HUES64 (cell line): ENCODE measurements at regions not wholly inside any gene's neighbourhood (a gene's known extent, or its start where the extent isn't known, plus 50 kb on each side); places are given as distances from the start of the nearest gene placed in this dataset.

Experiments used
- H3K27ac ChIP-seq: 2 replicates; pipeline ENCODE4 v1.7.0; 2013; ENCODE audit warnings: low read depth, low read length, inconsistent platforms
- H3K27me3 ChIP-seq: 2 replicates; pipeline ENCODE4 v1.6.1; 2013; ENCODE audit warnings: mild to moderate bottlenecking, low read length; ENCODE audit not compliant: insufficient read depth
- H3K36me3 ChIP-seq: 2 replicates; pipeline ENCODE4 v1.6.1; 2013; ENCODE audit warnings: mild to moderate bottlenecking, low read length; ENCODE audit not compliant: insufficient read depth
- H3K4me1 ChIP-seq: 2 replicates; pipeline ENCODE4 v1.6.1; 2013; ENCODE audit warnings: mild to moderate bottlenecking, low read length, moderate library complexity; ENCODE audit not compliant: insufficient read depth
- H3K4me3 ChIP-seq: 2 replicates; pipeline ENCODE4 v1.5.1; 2013; ENCODE audit warnings: mild to moderate bottlenecking, low read length, moderate library complexity
- H3K9ac ChIP-seq: 2 replicates; pipeline ENCODE4 v1.6.1; 2013; ENCODE audit warnings: mild to moderate bottlenecking, low read depth, low read length
- H3K9me3 ChIP-seq: 2 replicates; pipeline ENCODE4 v1.6.1; 2013; ENCODE audit warnings: low read depth, low read length; ENCODE audit not compliant: insufficient read depth
- WGBS: fragments of 150-250, 120-280 bp; methylation state at CpG from one replicate; pipeline ENCODE4 v1.1.7; 2013; ENCODE audit warnings: missing lambda C conversion rate; 5-methylcytosine and 5-hydroxymethylcytosine counted together

DNA sequence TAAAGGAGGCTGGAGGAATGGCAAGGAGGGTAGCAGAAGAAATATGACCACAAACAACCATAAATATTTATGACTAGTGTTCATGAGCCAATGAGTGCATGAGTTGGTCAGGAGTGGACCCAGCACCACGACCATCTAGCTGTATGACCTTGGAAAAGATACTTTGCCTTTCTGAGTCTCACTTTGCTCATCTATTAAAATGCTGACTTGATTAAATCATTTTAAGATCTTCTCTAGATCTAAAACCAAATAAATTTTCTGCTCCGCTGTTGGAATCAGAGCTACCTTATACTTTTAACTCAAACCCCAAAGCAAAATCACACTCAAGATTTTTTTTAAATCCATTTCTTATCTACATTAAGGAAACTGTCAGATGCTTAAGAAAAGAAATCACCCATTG is 207.0 kb downstream of the GPAM start:
- H3K4me3 ChIP-seq = no peak overlapping the region
- H3K9ac ChIP-seq = no peak overlapping the region
- WGBS = 90% methylated on average over 2 of the region's 2 CpGs
- no peaks in the 10 kb centered on the region for H3K36me3 ChIP-seq
- no peaks in the 10 kb centered on the region for H3K9me3 ChIP-seq
- H3K27me3 ChIP-seq = no peaks in the 10 kb centered on the region
- no peaks in the 10 kb centered on the region for H3K4me1 ChIP-seq
- H3K27ac ChIP-seq = no peak overlapping the region

DNA sequence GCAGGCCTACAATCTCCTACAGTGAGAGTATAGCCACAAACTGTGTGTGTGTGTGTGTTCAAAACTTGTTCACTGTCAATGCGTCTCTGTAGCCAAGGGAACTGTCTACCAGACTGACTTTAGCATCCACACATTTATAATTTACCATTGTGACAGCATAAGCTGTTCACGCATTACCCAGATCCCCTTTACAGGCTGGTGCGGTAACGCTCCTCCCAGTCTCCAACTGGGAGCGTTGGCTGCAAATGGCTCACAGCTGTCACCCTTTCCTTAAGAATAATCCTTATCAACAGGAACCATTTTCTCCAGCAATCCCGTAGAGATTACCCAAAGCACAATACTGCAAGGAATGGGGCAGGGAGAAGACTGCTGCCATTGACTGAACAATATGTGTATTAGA is 199.5 kb downstream of the GPAM start:
- H3K4me1 ChIP-seq = no peaks in the 10 kb centered on the region
- H3K9ac ChIP-seq = no peak overlapping the region
- WGBS = 90% methylated on average over 6 of the region's 6 CpGs
- no peaks in the 10 kb centered on the region for H3K9me3 ChIP-seq
- H3K36me3 ChIP-seq = no peaks in the 10 kb centered on the region
- no peak overlapping the region for H3K27ac ChIP-seq
- H3K4me3 ChIP-seq = no peak overlapping the region
- no peaks in the 10 kb centered on the region for H3K27me3 ChIP-seq

DNA sequence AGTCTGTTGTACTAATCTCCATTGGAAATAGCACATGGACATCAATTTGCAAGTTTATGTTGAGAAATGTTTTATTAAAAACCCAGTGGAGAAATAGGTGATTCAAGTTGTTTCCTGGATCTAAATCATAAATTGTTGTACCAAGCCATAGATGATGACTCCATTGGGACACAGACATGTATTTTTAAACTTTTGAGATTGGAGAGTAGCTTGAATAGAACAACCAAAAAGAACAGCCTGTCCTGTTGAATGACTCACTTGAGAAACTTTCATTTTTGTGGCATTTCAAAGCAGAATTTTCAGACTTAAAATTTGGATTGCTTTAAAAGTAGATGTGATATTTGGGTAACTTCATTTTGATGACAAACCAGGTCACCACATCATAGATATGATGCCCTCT is 197.5 kb downstream of the GPAM start:
- Histone ChIP-seq H3K4me1 (no peaks in the 10 kb centered on the region), H3K4me3 (no peak overlapping the region), H3K9me3 (no peaks in the 10 kb centered on the region), H3K27ac (no peak overlapping the region), H3K27me3 (no peaks in the 10 kb centered on the region), H3K36me3 (no peaks in the 10 kb centered on the region), H3K9ac (no peak overlapping the region)

DNA sequence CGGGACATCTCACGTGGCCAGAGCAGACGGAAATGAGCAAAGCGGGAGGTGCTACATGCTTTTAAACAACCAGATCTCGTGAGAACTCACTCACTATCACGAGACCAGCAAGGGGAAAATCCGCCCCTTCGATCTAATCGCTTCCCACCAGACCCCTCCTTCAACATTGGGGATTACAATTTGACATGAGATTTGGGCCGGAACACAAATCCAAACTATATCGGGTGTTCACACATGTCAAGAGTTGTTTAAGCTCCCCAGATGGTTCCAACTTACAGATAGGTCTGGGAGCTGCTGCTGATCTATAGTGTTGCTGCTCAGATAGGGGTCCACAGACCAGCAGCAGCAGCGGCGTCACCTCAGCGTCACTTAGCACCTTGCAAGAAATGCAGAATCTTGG is 194.9 kb downstream of the GPAM start:
- Histone ChIP-seq H3K27me3 (no peaks in the 10 kb centered on the region), H3K36me3 (no peaks in the 10 kb centered on the region), H3K9me3 (no peaks in the 10 kb centered on the region), H3K9ac (no peak overlapping the region), H3K4me1 (no peaks in the 10 kb centered on the region), H3K4me3 (no peak overlapping the region), H3K27ac (no peak overlapping the region)
- 92% methylated on average over 14 of the region's 14 CpGs for WGBS

DNA sequence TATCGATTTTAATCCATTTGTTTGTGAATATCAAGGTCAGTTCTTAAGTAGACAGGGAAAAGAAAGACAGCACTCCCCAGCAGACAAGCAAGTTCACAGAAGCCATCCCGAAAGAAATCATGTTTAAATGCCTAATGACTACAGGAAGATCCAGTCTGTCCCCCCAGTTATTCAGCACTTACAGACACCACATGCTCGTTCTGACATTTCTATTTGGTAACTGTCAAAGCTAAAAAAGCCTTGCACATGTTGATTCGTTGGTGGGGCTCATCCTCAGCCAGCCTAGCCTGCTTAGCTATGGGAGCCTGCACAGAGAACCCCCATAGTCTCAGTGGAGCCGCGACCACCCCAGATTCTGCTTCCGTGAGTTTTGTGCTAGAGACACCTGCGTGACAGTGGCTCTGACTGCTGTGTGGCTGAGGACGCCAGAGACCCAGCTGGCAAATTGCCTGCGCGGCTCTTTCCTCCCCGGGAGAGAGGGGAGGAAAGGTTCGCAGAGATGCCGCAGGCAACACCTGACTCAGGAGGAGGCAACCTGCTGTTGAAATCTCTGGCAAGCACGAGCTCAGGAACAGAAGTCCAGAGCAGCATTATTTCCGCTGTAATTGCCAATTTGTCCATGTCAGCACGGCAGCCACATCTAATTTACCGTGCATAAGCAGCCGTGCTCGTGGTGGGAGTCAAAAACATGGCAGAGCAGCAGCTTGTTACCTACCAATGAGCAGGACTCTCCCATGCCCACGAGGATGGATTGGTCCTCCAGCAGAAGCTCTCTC is 194.2 kb downstream of the GPAM start:
- Histone ChIP-seq H3K9me3 (no peaks in the 10 kb centered on the region), H3K4me1 (no peaks in the 10 kb centered on the region), H3K9ac (no peak overlapping the region), H3K4me3 (no peak overlapping the region), H3K36me3 (no peaks in the 10 kb centered on the region), H3K27me3 (no peaks in the 10 kb centered on the region), H3K27ac (no peak overlapping the region)
- 94% methylated on average over 21 of the region's 21 CpGs for WGBS

DNA sequence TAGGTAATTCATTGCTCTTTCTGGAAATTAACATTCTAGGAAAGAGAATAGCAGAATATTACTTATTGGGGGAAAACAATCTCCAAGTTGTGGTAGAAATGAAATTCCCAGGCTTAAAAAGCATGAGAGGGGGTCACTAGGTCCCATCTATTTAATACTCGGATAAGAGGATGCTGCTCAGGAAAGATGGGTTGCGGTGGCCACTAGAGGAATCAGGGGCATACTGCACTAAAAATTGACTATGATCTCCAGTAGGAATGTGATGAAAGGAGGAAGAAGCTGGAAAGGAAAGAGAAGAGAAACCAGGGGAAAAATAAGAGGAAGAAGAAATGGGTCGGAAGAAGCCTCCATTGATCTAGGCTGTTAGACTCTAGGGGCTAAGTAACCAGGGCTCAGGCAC is 192.8 kb downstream of the GPAM start:
- no peak overlapping the region for H3K27ac ChIP-seq
- no peaks in the 10 kb centered on the region for H3K36me3 ChIP-seq
- H3K27me3 ChIP-seq = no peaks in the 10 kb centered on the region
- H3K9me3 ChIP-seq = no peaks in the 10 kb centered on the region
- H3K9ac ChIP-seq = no peak overlapping the region
- WGBS = 89% methylated on average over 3 of the region's 3 CpGs
- no peak overlapping the region for H3K4me3 ChIP-seq
- H3K4me1 ChIP-seq = no peaks in the 10 kb centered on the region

DNA sequence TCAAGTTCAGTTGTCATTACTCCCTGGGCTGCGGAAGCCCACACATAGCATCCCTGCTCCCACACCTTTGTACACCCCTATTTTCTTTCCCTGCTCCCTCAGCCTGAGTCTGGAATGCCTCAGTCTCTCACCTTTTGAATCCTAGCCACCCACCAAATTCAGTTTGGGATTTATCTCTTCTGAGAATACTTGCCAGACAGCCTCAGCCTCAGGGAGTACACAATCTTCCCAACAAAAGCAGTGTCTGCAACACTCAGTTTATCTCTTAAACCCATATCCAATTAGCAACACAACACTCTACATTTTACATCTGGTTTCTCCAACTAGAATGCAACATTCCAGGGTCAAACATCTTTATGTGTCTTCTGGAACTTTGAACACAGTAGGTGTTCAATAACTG is 190.2 kb downstream of the GPAM start:
- no peaks in the 10 kb centered on the region for H3K9me3 ChIP-seq
- no peaks in the 10 kb centered on the region for H3K27me3 ChIP-seq
- WGBS = 84% methylated on average over 1 of the region's 1 CpG
- H3K4me3 ChIP-seq = no peak overlapping the region
- H3K36me3 ChIP-seq = no peaks in the 10 kb centered on the region
- H3K4me1 ChIP-seq = peaks cover under 1% of the 10 kb centered on the region; the same call in 1 of the 2 replicates
- H3K27ac ChIP-seq = no peak overlapping the region
- no peak overlapping the region for H3K9ac ChIP-seq

DNA sequence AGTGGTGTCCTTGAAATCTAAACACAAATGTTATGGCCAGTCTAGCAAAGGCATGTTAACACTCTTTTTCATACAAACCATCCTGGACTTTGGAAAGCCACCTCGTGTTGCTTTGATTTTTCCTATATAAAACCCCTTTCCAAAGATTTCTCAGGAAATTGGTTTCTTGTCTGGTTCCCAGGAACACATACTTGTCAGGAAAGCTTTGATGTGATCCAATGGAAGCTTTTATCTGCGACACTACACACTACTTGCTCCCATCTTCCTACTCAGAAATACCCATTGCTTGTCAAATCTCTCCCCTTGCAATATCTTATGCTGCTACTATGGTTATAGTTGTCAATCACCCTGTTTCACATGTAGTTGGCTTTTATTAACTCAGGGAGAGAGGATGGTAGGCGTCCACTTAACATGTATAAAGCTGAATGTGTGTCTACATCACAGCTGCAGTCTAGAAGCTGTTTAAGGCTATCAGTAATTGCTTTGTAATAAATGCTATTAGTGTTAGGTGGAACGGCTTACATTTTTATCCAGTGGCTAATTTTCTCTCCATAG is 189.6 kb downstream of the GPAM start:
- WGBS = 94% methylated on average over 4 of the region's 4 CpGs

DNA sequence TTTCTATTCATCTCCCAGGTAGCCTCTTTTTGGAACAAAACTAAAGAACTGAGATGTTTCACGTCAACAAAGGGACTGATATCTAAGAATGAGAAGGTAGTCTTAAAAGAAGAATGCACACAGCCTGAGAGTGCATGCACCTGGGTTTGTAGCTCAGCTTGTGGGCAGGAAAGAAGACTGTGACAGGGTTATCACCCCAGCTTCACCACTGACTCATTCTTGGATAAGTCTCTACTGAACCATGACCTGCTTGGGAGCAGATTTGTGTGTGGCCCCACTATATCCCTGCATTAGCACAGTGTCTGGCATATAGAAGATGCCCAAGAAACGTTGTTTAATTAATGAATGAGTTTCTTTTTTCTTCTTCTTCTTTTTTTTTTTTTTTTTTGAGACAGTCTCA is 187.5 kb downstream of the GPAM start:
- Histone ChIP-seq H3K9me3 (no peaks in the 10 kb centered on the region), H3K9ac (no peak overlapping the region), H3K4me1 (peaks cover 20% of the 10 kb centered on the region), H3K27me3 (no peaks in the 10 kb centered on the region), H3K27ac (no peak overlapping the region), H3K36me3 (no peaks in the 10 kb centered on the region), H3K4me3 (no peak overlapping the region)
- 98% methylated on average over 2 of the region's 2 CpGs for WGBS

More for the DNA sequence above, 189.6 kb downstream of the GPAM start:
- Histone ChIP-seq H3K4me1 (peaks cover 7% of the 10 kb centered on the region), H3K36me3 (no peaks in the 10 kb centered on the region), H3K27me3 (no peaks in the 10 kb centered on the region), H3K4me3 (no peak overlapping the region), H3K9ac (no peak overlapping the region), H3K9me3 (no peaks in the 10 kb centered on the region), H3K27ac (no peak overlapping the region)

DNA sequence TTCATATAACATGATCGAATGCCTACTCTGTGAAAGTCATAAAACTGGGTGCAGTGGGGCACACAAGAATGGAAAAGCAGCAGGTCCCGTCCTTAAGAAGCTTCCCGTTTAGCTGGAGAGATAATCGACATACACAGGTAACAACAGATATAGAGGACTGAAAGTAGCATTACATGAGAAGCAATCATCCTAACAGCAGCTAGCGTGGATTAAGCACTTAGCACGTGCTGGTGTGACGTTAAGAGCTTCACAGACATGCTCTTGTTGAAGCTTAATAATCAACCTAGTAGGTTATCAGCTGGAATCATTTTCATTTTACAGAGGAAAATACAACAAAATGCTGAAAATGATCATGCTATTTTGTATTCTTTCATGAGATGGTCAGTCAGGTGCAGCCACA is 184.8 kb downstream of the GPAM start:
- Histone ChIP-seq H3K4me1 (peaks cover 20% of the 10 kb centered on the region), H3K36me3 (no peaks in the 10 kb centered on the region), H3K27me3 (no peaks in the 10 kb centered on the region), H3K27ac (no peak overlapping the region), H3K9ac (no peak overlapping the region), H3K9me3 (no peaks in the 10 kb centered on the region), H3K4me3 (no peak overlapping the region)
- WGBS = 85% methylated on average over 7 of the region's 7 CpGs

DNA sequence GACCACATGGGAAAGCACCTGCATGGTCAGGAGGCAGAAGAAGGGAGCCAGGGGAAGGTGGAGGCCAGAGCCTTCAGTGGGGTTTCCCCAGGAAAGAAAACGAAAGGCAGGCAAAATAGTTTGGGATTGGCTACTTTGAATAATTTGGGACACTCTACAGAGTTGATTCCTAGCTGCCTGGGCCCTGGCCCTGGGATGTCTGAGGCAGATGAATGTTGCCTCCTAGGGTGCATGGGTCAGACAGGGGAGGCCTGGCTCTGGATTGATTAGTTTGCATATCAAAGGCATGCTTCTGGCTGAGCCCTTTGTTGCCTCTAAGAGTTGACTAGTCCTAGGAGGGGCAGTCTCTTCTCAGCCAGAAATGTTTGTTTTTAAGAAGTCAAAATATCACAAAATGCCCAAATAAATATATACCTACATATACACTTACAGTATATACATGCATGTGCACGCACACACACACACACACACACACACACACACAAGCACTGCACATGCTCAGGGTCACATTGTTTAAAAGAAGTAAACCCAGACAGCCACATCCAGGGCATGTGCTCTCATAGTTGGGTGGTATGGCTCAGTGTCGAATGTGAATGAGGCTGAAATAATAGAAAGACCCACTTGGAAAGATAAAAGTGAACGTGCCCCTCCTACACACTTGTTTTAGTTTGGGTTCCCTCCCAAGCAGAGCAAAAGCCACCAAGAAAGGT is 184.2 kb downstream of the GPAM start:
- H3K4me1 ChIP-seq = peaks cover 20% of the 10 kb centered on the region
- H3K27ac ChIP-seq = no peak overlapping the region
- WGBS = 5% methylated on average over 4 of the region's 4 CpGs
- no peaks in the 10 kb centered on the region for H3K27me3 ChIP-seq
- no peaks in the 10 kb centered on the region for H3K36me3 ChIP-seq
- no peaks in the 10 kb centered on the region for H3K9me3 ChIP-seq
- no peak overlapping the region for H3K4me3 ChIP-seq
- H3K9ac ChIP-seq = no peak overlapping the region
